Body of pancreas (tissue), 4 donors: ENCODE measurements at regions not wholly inside any gene's neighbourhood (a gene's known extent, or its start where the extent isn't known, plus 50 kb on each side); places are given as distances from the start of the nearest gene placed in this dataset.

Source experiments
- POLR2A ChIP-seq, 3 donors: fragments of 450-650 bp; IDR thresholded peaks; one replicate each; pipeline ENCODE4 v1.6.1; 2016; ENCODE audit warnings: antibody characterized with exemption in 3 of 3, mild to moderate bottlenecking in 2 of 3
- TF ChIP-seq, protein P1 (sequence below), 7 experiments: fragments of 450-650 bp in 4 of 7; fragments of 200-600 bp in 3 of 7; sonication (generic) in 3 of 7; IDR thresholded peaks; one replicate each; pipeline ENCODE4 v1.5.1; 2016 to 2019; ENCODE audit warnings: antibody characterized with exemption in 7 of 7

DNA sequence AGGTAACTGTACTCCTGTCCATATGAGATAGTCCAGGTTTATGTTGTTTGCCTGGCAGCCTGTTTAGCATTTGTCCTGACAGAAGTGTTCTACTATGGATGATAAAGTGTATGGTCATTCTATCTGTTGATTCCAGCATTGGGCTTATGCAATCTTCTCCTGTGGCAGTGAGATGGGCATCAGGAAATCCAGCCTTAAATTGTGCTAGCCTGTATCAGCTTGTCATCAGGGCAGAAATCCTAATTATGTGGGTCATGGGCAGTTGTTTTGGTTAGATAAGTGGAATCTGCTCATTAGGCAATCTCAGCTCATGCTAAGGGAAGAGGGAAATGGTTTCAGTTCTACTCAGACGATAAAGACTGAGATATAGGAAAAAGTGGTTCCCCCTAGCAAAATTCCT is 247.4 kb upstream of the CHD1 start:
- TF ChIP-seq, protein P1, sequence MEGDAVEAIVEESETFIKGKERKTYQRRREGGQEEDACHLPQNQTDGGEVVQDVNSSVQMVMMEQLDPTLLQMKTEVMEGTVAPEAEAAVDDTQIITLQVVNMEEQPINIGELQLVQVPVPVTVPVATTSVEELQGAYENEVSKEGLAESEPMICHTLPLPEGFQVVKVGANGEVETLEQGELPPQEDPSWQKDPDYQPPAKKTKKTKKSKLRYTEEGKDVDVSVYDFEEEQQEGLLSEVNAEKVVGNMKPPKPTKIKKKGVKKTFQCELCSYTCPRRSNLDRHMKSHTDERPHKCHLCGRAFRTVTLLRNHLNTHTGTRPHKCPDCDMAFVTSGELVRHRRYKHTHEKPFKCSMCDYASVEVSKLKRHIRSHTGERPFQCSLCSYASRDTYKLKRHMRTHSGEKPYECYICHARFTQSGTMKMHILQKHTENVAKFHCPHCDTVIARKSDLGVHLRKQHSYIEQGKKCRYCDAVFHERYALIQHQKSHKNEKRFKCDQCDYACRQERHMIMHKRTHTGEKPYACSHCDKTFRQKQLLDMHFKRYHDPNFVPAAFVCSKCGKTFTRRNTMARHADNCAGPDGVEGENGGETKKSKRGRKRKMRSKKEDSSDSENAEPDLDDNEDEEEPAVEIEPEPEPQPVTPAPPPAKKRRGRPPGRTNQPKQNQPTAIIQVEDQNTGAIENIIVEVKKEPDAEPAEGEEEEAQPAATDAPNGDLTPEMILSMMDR (IDR thresholded peaks at IDR 0.05), result no peak
- no peak for TF ChIP-seq POLR2A (IDR thresholded peaks at IDR 0.05)
